ENCODE measurements at regions not wholly inside any gene's neighbourhood (a gene's known extent, or its start where the extent isn't known, plus 50 kb on each side); places are given as distances from the start of the nearest gene placed in this dataset.

- H3K9ac ChIP-seq (ENCODE audit: low read depth, low read length), result no peak overlapping the region
- no peak overlapping the region for H3K4me3 ChIP-seq (ENCODE audit: low read length)
- H3K4me1 ChIP-seq (ENCODE audit: control insufficient read depth, insufficient read depth, low read length), result peaks cover 5% of the 10 kb centered on the region
- H3K27me3 ChIP-seq (ENCODE audit: control insufficient read depth, insufficient read depth, low read length), result no peaks in the 10 kb centered on the region
- no peaks in the 10 kb centered on the region for H3K36me3 ChIP-seq (ENCODE audit: insufficient read depth, low read length)
- H3K9me3 ChIP-seq (replicated peaks; ENCODE audit: low read length), result no peaks in the 10 kb centered on the region
- no peak overlapping the region for H3K4me2 ChIP-seq (ENCODE audit: low read length)
These were observed 81.1 kb upstream of the ADAMTS19 start for GRCh38 chr5:129378961-129379360.

DNA sequence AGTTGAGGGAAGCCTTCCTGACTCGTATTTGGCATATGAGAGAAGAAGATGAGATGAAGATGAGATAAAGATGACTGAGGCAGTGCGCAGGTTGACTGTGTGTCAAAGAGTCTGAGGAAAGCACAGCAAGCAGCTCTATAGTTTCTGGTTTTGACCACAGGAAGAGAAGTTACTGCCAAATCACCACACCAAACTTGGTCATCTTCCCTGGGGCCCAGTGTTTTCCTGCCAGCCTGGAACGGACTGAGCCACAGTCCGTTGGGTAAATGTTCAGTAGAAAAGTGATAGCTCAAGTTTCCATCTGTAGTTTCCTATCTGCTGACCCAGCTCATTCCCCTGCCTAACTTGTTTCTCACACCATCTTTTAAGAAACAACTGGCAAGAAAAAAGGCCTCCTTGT is 80.7 kb upstream of the ADAMTS19 start:
- Histone ChIP-seq H3K4me1 (ENCODE audit: control insufficient read depth, insufficient read depth, low read length) (peaks cover 5% of the 10 kb centered on the region), H3K36me3 (ENCODE audit: insufficient read depth, low read length) (no peaks in the 10 kb centered on the region), H3K4me2 (ENCODE audit: low read length) (no peak overlapping the region), H3K4me3 (ENCODE audit: low read length) (no peak overlapping the region), H3K27me3 (ENCODE audit: control insufficient read depth, insufficient read depth, low read length) (no peaks in the 10 kb centered on the region), H3K9ac (ENCODE audit: low read depth, low read length) (no peak overlapping the region), H3K9me3 (replicated peaks; ENCODE audit: low read length) (no peaks in the 10 kb centered on the region)

GRCh38 chr5:129382921-129383672 is 77.0 kb upstream of the ADAMTS19 start:
- Histone ChIP-seq H3K4me1 (ENCODE audit: control insufficient read depth, insufficient read depth, low read length) (peaks cover 5% of the 10 kb centered on the region), H3K36me3 (ENCODE audit: insufficient read depth, low read length) (no peaks in the 10 kb centered on the region), H3K9ac (ENCODE audit: low read depth, low read length) (no peak overlapping the region), H3K4me2 (ENCODE audit: low read length) (no peak overlapping the region), H3K4me3 (ENCODE audit: low read length) (no peak overlapping the region), H3K27me3 (ENCODE audit: control insufficient read depth, insufficient read depth, low read length) (no peaks in the 10 kb centered on the region), H3K9me3 (replicated peaks; ENCODE audit: low read length) (no peaks in the 10 kb centered on the region)

DNA sequence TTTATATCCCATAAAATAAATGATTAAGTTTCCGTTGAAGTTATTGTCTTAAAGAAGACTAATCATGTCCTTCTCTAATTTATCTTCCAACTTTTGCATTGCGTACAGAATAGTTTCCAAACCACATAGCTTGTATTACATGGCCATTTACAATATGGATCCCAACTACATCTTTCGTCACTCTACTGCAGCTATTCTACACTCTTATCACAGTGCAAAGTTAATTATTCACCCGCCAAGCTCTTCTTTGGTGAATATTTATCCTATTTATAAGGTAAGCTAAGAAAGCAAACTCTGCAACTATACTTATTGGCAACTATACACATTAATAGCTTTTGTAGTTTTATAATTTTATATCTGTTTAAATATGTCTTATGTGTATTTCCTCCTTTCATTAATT is 75.9 kb upstream of the ADAMTS19 start:
- no peak overlapping the region for H3K4me3 ChIP-seq (ENCODE audit: low read length)
- no peak overlapping the region for H3K9ac ChIP-seq (ENCODE audit: low read depth, low read length)
- H3K9me3 ChIP-seq (replicated peaks; ENCODE audit: low read length), result no peaks in the 10 kb centered on the region
- H3K4me2 ChIP-seq (ENCODE audit: low read length), result no peak overlapping the region
- no peaks in the 10 kb centered on the region for H3K27me3 ChIP-seq (ENCODE audit: control insufficient read depth, insufficient read depth, low read length)
- H3K36me3 ChIP-seq (ENCODE audit: insufficient read depth, low read length), result no peaks in the 10 kb centered on the region
- peaks cover 5% of the 10 kb centered on the region for H3K4me1 ChIP-seq (ENCODE audit: control insufficient read depth, insufficient read depth, low read length)

GRCh38 chr5:129384736-129385135 is 75.4 kb upstream of the ADAMTS19 start:
- Histone ChIP-seq H3K9me3 (replicated peaks; ENCODE audit: low read length) (no peaks in the 10 kb centered on the region), H3K4me3 (ENCODE audit: low read length) (no peak overlapping the region), H3K4me2 (ENCODE audit: low read length) (no peak overlapping the region), H3K9ac (ENCODE audit: low read depth, low read length) (no peak overlapping the region), H3K4me1 (ENCODE audit: control insufficient read depth, insufficient read depth, low read length) (peaks cover 5% of the 10 kb centered on the region), H3K27me3 (ENCODE audit: control insufficient read depth, insufficient read depth, low read length) (no peaks in the 10 kb centered on the region), H3K36me3 (ENCODE audit: insufficient read depth, low read length) (no peaks in the 10 kb centered on the region)

DNA sequence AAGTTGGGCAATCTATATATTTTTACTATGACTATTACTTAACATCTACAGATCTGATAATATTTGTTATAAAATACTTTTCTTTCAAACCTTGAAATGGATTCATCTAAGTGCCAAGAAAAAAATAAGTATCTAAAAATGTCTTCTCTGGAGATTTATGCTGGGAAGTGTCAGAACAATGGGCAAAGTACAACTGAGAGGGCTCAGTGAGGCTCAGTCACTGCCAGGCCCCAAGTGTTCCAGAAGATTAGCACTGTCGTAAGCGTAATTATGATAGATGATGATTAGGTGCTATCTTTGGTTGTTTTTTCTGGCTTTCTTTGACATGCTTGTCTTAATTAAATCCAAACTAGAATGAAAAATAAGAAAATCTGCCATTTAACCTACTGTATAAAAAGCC is 72.2 kb upstream of the ADAMTS19 start:
- H3K27me3 ChIP-seq (ENCODE audit: control insufficient read depth, insufficient read depth, low read length), result no peaks in the 10 kb centered on the region
- peaks cover 10% of the 10 kb centered on the region for H3K4me1 ChIP-seq (ENCODE audit: control insufficient read depth, insufficient read depth, low read length)
- H3K4me2 ChIP-seq (ENCODE audit: low read length), result no peak overlapping the region
- H3K9ac ChIP-seq (ENCODE audit: low read depth, low read length), result no peak overlapping the region
- no peaks in the 10 kb centered on the region for H3K9me3 ChIP-seq (replicated peaks; ENCODE audit: low read length)
- no peak overlapping the region for H3K4me3 ChIP-seq (ENCODE audit: low read length)
- no peaks in the 10 kb centered on the region for H3K36me3 ChIP-seq (ENCODE audit: insufficient read depth, low read length)

GRCh38 chr5:129392681-129393080 is 67.4 kb upstream of the ADAMTS19 start:
- H3K9me3 ChIP-seq (replicated peaks; ENCODE audit: low read length), result no peaks in the 10 kb centered on the region
- peak overlapping the region; percentile 25 for H3K4me2 ChIP-seq (ENCODE audit: low read length)
- H3K36me3 ChIP-seq (ENCODE audit: insufficient read depth, low read length), result no peaks in the 10 kb centered on the region
- H3K4me3 ChIP-seq (ENCODE audit: low read length), result no peak overlapping the region
- peaks cover 5% of the 10 kb centered on the region for H3K4me1 ChIP-seq (ENCODE audit: control insufficient read depth, insufficient read depth, low read length)
- H3K27me3 ChIP-seq (ENCODE audit: control insufficient read depth, insufficient read depth, low read length), result no peaks in the 10 kb centered on the region
- no peak overlapping the region for H3K9ac ChIP-seq (ENCODE audit: low read depth, low read length)

GRCh38 chr5:129395247-129395646 is 64.9 kb upstream of the ADAMTS19 start:
- H3K9ac ChIP-seq (ENCODE audit: low read depth, low read length), result no peak overlapping the region
- H3K36me3 ChIP-seq (ENCODE audit: insufficient read depth, low read length), result no peaks in the 10 kb centered on the region
- H3K4me3 ChIP-seq (ENCODE audit: low read length), result no peak overlapping the region
- peaks cover 5% of the 10 kb centered on the region for H3K4me1 ChIP-seq (ENCODE audit: control insufficient read depth, insufficient read depth, low read length)
- no peak overlapping the region for H3K4me2 ChIP-seq (ENCODE audit: low read length)
- H3K9me3 ChIP-seq (replicated peaks; ENCODE audit: low read length), result no peaks in the 10 kb centered on the region
- H3K27me3 ChIP-seq (ENCODE audit: control insufficient read depth, insufficient read depth, low read length), result no peaks in the 10 kb centered on the region

DNA sequence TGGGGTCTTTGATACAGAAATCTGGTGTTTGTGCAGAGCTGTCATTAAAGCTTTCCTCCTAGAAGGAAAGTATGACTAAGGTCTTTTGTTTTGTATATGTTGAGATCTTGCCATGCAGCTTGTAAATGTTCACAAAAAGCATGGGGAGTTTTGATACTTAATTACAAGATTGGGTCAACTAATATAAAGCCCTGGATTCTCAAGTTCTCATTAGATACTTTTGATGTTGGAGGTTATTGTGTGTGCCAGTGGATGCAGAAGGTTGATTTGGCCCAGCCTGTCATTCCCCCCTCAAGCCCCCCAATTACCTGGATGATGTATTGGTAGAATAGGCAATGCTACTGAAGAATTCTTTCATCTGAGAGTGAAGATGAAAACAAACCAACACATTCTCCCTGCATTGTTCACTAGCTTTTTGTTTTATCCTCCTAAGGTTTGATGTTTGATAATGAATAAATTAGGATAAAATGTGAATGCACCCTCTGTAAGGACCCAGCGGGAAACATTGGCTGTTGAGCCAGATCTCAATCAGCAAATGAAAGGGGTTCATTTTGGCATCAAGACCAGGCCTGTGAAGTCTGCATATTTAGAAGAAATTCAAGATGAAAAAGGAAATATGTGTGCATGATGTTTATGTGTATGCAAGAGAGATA is 61.9 kb upstream of the ADAMTS19 start:
- H3K27me3 ChIP-seq (ENCODE audit: control insufficient read depth, insufficient read depth, low read length), result no peaks in the 10 kb centered on the region
- no peaks in the 10 kb centered on the region for H3K9me3 ChIP-seq (replicated peaks; ENCODE audit: low read length)
- H3K36me3 ChIP-seq (ENCODE audit: insufficient read depth, low read length), result no peaks in the 10 kb centered on the region
- H3K4me2 ChIP-seq (ENCODE audit: low read length), result no peak overlapping the region
- H3K9ac ChIP-seq (ENCODE audit: low read depth, low read length), result no peak overlapping the region
- H3K4me1 ChIP-seq (ENCODE audit: control insufficient read depth, insufficient read depth, low read length), result no peaks in the 10 kb centered on the region
- no peak overlapping the region for H3K4me3 ChIP-seq (ENCODE audit: low read length)

GRCh38 chr5:129399069-129399468 is 61.0 kb upstream of the ADAMTS19 start:
- Histone ChIP-seq H3K4me3 (ENCODE audit: low read length) (no peak overlapping the region), H3K9ac (ENCODE audit: low read depth, low read length) (no peak overlapping the region), H3K9me3 (replicated peaks; ENCODE audit: low read length) (no peaks in the 10 kb centered on the region), H3K36me3 (ENCODE audit: insufficient read depth, low read length) (no peaks in the 10 kb centered on the region), H3K4me1 (ENCODE audit: control insufficient read depth, insufficient read depth, low read length) (no peaks in the 10 kb centered on the region), H3K27me3 (ENCODE audit: control insufficient read depth, insufficient read depth, low read length) (no peaks in the 10 kb centered on the region), H3K4me2 (ENCODE audit: low read length) (no peak overlapping the region)

- Histone ChIP-seq H3K4me3 (ENCODE audit: low read length) (no peak overlapping the region), H3K9ac (ENCODE audit: low read depth, low read length) (no peak overlapping the region), H3K4me1 (ENCODE audit: control insufficient read depth, insufficient read depth, low read length) (no peaks in the 10 kb centered on the region), H3K9me3 (replicated peaks; ENCODE audit: low read length) (no peaks in the 10 kb centered on the region), H3K4me2 (ENCODE audit: low read length) (no peak overlapping the region), H3K27me3 (ENCODE audit: control insufficient read depth, insufficient read depth, low read length) (no peaks in the 10 kb centered on the region), H3K36me3 (ENCODE audit: insufficient read depth, low read length) (no peaks in the 10 kb centered on the region)
These were observed 59.6 kb upstream of the ADAMTS19 start for GRCh38 chr5:129400395-129400983.

DNA sequence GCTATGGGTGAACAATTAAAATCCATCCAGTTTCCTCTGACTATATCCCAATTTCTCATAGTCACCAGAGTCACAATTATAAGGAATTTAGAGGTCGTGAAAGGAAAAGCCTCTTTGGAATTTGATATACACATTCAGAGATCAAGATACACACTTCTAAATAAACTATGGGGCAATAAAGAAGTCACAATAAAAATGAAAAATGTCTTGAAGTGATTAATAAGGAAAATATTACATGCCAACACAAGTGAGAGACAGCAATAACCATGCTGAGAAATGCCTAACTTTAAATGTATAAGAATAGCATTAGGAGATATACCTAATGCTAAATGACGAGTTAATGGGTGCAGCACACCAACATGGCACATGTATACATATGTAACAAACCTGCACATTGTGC is 54.9 kb upstream of the ADAMTS19 start:
- Histone ChIP-seq H3K4me3 (ENCODE audit: low read length) (no peak overlapping the region), H3K36me3 (ENCODE audit: insufficient read depth, low read length) (no peaks in the 10 kb centered on the region), H3K9ac (ENCODE audit: low read depth, low read length) (no peak overlapping the region), H3K27me3 (ENCODE audit: control insufficient read depth, insufficient read depth, low read length) (no peaks in the 10 kb centered on the region), H3K4me1 (ENCODE audit: control insufficient read depth, insufficient read depth, low read length) (no peaks in the 10 kb centered on the region), H3K4me2 (ENCODE audit: low read length) (no peak overlapping the region), H3K9me3 (replicated peaks; ENCODE audit: low read length) (no peaks in the 10 kb centered on the region)

All from skeletal muscle satellite cell (primary cell).